ENCODE measurements at regions not wholly inside any gene's neighbourhood (a gene's known extent, or its start where the extent isn't known, plus 50 kb on each side); places are given as distances from the start of the nearest gene placed in this dataset.

DNA sequence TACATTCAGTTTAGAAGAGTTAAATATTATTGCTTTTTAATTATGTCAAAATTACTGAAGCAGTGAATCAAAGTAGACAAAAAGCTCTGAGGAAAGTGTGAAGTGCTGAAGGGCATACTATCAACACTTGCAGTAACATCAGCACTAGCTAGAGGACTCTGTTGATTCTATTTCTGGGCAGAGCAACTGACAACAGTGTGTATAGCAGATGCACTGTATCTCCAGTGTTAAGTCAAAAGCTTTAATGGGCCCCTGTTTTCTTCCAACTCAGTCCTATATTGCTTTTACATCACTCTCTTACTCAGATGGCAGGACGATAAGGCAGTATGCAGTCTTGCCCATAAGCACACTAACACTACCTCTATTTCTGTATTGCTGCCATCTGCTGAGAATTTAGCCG lies 435.2 kb upstream of the AMOT start:
- DNase-seq (ENCODE audit: low read depth): no peak
- TF ChIP-seq, protein P1, sequence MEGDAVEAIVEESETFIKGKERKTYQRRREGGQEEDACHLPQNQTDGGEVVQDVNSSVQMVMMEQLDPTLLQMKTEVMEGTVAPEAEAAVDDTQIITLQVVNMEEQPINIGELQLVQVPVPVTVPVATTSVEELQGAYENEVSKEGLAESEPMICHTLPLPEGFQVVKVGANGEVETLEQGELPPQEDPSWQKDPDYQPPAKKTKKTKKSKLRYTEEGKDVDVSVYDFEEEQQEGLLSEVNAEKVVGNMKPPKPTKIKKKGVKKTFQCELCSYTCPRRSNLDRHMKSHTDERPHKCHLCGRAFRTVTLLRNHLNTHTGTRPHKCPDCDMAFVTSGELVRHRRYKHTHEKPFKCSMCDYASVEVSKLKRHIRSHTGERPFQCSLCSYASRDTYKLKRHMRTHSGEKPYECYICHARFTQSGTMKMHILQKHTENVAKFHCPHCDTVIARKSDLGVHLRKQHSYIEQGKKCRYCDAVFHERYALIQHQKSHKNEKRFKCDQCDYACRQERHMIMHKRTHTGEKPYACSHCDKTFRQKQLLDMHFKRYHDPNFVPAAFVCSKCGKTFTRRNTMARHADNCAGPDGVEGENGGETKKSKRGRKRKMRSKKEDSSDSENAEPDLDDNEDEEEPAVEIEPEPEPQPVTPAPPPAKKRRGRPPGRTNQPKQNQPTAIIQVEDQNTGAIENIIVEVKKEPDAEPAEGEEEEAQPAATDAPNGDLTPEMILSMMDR (conservative IDR thresholded peaks at IDR 0.05; ENCODE audit: low read length): no peak; the same call in 1 of the 2 replicates
- no peak overlapping the region for H3K4me3 ChIP-seq (ENCODE audit: low read length)

DNA sequence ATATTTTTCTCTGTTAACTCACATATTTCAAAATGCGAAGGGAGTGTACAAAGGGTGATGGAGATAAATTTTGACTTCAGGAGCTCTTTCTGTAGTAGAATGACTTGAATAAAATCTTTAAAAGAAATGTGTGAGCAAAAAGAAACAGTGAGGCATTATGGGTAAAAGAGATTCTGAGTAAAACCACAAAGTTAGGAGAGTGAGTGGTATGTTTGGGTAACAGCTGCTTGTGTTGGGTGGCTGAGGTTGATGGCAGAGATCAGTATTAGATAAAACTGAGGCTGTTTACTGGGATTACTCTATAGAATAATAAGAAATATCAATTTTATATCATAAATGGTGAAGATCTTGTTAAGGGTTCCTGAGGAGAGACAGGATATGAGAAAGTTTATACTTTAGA lies 434.2 kb upstream of the AMOT start:
- peak; percentile 9 for DNase-seq (ENCODE audit: low read depth)
- no peak overlapping the region for H3K4me3 ChIP-seq (ENCODE audit: low read length)
- TF ChIP-seq, protein P1 (conservative IDR thresholded peaks at IDR 0.05; ENCODE audit: low read length): no peak

DNA sequence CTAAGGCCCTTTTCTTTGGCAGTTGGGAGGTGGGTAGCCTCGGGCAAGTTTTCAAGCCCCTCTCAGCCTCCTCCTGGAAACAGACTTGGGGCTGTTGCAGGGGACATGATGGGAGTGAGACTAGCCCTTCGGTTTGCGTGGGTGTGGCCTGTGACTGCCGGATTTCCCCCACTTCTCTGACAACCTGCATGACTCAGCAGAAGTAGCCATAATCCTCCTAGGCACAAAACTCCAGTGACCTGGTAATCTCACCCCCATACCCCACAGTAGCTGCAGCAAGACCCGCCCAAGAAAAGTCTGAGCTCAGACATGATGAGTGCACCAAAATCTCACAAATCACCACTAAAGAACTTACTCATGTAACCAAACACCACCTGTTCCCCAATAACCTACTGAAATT lies 433.7 kb upstream of the AMOT start:
- TF ChIP-seq, protein P1 (conservative IDR thresholded peaks at IDR 0.05; ENCODE audit: low read length): no peak
- DNase-seq (ENCODE audit: low read depth): no peak
- H3K4me3 ChIP-seq (ENCODE audit: low read length): no peak overlapping the region

DNA sequence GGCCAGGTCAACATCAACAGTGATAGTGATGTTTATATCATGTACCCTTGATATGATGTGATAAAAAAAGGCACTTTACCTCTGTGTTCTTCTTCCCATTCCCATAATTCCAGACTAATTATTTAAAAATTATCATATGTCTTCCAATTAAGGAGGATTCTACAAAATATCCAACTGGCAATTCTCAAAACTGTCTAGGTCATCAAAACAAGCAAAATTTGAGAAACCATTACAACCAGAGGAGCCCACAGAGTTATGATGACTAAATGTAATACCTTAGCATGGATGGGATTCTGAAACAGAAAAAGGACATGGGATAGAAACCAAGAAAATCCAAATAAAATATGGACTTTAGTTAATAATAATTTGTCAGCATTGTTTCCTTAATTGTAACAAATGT lies 428.6 kb upstream of the AMOT start:
- no peak for DNase-seq (ENCODE audit: low read depth)
- TF ChIP-seq, protein P1 (conservative IDR thresholded peaks at IDR 0.05; ENCODE audit: low read length): no peak
- no peak overlapping the region for H3K4me3 ChIP-seq (ENCODE audit: low read length)

DNA sequence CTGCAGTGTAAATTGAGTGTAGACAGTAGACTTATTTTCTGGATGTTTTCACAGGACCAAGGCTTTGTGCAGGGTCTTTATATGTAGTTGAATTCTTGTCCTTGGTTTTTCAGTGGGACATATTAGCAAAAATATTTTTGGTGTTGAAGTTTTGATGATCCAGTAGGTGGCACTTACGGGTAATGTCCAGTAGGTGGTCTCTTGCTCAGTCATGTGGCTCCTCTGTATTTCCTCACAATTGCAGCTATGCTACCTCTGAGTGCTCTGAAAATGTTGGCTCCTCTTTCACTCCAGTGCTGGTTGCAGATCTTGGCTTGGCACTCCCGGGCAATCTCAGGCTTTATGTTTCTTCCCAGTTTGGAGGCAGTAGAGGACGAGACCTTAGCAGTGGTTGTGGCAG lies 419.8 kb upstream of the AMOT start:
- no peak overlapping the region for H3K4me3 ChIP-seq (ENCODE audit: low read length)
- peak; percentile 0 for DNase-seq (ENCODE audit: low read depth)
- TF ChIP-seq, protein P1 (conservative IDR thresholded peaks at IDR 0.05; ENCODE audit: low read length): peak; percentile 36

DNA sequence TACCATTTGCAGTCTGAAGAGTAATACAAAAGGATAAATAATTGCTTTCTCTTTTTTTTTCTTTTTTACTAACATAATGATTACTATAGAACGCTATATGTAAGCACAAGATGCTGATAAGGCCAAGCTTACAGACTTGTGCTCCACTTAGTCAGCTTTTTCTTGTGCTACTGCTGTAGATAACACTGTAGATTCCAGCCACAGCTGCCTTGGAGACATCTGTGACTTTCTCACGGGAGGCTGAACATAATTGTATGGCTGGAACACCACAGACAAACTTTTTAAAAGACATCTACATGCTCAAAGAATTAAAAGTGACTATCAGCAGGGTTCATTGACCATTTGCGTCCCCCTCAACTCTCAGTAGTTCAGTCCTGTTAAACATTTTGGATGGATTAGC lies 381.7 kb upstream of the AMOT start:
- TF ChIP-seq, protein P1 (conservative IDR thresholded peaks at IDR 0.05; ENCODE audit: low read length): no peak
- no peak overlapping the region for H3K4me3 ChIP-seq (ENCODE audit: low read length)
- DNase-seq (ENCODE audit: low read depth): no peak

DNA sequence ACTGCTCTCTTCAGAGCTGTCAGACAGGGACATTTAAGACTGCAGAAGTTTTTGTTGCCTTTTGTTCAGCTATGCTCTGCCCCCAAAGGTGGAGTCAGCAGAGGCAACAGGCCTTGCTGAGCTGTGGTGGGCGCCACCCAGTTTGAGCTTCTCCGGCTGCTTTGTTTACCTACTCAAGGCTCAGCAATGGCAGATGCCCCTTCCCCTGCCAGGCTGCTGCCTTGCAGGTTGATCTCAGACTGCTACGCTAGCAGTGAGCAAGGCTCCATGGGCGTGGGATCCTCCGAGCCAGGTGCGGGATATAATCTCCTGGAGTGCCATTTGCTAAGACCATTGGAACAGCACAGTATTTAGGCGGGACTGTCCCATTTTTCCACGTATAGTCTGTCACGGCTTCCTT lies 371.4 kb upstream of the AMOT start:
- no peak overlapping the region for H3K4me3 ChIP-seq (ENCODE audit: low read length)
- TF ChIP-seq, protein P1 (conservative IDR thresholded peaks at IDR 0.05; ENCODE audit: low read length): no peak
- no peak for DNase-seq (ENCODE audit: low read depth)
